Sciatic nerve (tissue), 2 donors: ENCODE measurements at regions not wholly inside any gene's neighbourhood (a gene's known extent, or its start where the extent isn't known, plus 50 kb on each side); places are given as distances from the start of the nearest gene placed in this dataset.
"Not testable (repeated sequence)": the region's sequence is repeated elsewhere in the genome, so short reads cannot be mapped to it uniquely, and the experiment has no call there.

Experiments used
- ATAC-seq: fragments of 200-7000 bp; cut with Tn5 transposase; one replicate; pipeline ENCODE4 v1.9.1; 2020; ENCODE audit warnings: mild to moderate bottlenecking, moderate library complexity
- DNase-seq: peaks from one replicate; pipeline ENCODE4 v3.0.0-alpha.2; 2020; ENCODE audit warnings: low spot score
- intact Hi-C: fragments of 100-400 bp; cut with DNase I; formaldehyde crosslinking; loops from one replicate; pipeline ENCODE4 v1.14.2; 2022
- donor health status: DM: no; HTN: no; CAD: no.
- donor health status: DM: no; HTN: no; CAD: no.

DNA sequence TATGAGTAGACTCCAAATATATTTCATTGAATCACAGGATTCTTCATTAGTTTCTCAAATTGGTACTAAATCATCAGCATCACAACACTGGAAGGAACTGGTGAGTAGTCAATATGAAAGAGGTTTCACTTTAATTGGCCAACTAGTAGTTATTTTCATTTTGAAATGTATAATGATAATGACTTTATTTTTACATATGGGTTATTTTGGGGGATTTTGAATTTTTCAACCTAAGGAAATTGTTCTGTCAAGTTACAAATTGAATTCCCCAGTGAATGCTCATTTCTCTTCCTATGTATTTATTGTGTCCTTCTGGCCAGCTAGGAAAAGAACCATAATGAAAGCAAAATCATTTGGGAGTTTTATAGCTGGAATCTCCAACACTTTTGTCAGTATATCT is 174.2 kb upstream of the ATP2B1 start:
- no peak for DNase-seq
- no peak for ATAC-seq
- intact Hi-C loops, result no loop called here

DNA sequence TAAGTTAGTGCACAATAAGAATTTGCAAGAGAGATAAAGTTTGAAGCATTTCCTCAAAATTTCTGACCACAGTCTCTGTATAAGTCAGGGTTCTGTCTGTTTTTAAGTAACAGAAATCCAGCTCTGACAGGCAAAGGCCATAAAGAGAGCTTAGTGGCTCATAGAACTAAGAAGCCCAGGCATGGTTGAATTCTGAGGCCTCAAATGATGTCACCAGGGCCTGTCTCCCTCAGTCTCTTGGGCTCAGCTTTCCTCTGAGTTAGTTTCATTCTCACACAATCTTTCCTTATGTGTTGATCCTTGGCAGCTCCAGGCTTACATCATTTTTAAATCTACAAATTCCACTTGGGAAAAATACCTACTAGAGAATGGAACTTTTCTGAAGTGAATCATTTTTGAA is 173.4 kb upstream of the ATP2B1 start:
- intact Hi-C loops, result no loop called here
- DNase-seq, result no peak
- ATAC-seq, result peak; percentile 84

DNA sequence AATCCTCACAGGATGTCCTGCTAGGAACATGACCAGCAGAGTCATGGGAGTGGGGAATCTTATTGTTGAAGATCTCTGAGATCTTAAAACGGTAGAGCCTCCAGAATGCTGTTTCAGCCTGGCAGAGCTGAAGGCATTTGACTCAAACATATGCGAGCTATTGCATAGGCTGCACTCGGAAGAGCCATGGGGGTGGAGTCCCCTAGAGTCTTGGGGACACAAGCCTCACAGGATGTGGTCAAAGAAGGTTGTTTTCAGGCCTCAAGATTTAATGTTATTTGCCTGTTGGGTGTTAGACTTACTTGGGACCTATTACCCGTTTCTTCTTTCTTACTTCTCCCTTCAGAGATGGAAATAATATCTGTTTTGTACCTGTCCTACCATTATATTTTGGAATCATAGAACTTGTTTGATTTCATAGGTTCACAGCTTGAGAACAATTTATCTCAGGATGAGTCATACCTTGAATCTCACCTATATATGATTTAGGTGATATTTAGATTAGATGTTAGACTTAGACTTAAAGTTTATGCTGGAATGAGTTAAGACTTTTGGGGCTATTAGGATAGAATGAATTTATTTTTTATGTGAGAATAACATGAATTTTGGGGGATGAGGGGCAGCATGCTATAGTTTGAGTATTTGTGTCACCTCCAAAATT is 172.2 kb upstream of the ATP2B1 start:
- intact Hi-C loops, result no loop called here
- ATAC-seq (no peak), DNase-seq (no peak)

DNA sequence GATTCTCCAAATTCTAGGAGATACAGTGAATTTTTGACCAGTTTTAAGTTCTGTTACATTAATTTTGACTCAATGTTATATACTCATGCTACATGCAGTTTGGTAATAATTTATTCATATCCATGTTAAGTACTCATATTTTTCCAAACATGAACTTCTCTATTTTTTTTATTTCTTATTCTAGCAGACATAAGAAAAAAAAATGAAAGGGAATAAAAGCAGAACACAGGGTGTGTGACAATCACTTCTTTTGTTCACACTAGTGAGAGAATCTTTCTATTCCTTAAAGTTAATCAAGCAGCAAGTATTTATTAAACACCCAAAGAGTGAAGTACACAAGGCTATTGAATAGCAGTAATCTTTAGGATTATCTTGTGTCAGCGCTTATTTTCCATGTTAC is 171.1 kb upstream of the ATP2B1 start:
- ATAC-seq, result no peak
- intact Hi-C loops, result no loop called here

DNA sequence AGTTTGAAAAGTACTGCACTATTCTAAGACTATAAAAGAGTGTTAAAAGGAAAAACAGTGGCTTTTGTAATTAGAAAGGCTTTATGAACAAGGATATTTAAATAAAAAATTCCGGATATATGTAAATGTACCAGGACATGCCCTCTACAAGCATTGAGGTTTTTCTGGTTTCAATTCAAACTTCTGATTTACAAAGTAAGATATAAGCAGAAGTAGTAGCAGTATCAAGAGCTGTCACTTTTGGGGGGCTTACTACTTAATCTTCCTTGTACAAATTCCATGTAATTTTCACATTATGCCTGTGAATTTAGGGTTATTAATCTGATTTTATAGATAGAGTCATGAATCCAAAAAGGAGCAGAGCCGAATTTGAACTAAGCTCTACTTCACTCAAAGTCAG is 170.3 kb upstream of the ATP2B1 start:
- ATAC-seq (no peak), DNase-seq (no peak)
- intact Hi-C loops, result no loop called here

More for the DNA sequence above, 171.1 kb upstream of the ATP2B1 start:
- no peak for DNase-seq

DNA sequence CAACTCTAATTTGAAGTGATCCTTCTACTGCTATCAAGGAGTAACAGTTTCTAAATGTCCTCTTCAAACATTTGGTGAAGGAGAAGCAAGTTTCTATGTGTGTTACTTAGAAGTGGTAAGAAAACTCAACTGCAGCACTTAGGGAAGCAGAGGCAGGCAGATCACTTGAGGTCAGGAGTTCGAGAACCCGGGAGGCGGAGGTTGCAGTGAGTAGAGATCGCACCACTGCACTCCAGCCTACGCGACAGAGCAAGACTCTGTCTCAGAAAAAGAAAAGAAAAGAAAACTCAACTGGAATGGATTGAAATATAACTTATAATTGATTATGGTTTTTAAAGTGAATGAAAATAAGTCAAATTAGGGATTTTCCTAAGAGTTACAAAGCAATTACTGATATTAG is 169.7 kb upstream of the ATP2B1 start:
- no peak for ATAC-seq
- DNase-seq, result no peak
- intact Hi-C loops, result no loop called here

DNA sequence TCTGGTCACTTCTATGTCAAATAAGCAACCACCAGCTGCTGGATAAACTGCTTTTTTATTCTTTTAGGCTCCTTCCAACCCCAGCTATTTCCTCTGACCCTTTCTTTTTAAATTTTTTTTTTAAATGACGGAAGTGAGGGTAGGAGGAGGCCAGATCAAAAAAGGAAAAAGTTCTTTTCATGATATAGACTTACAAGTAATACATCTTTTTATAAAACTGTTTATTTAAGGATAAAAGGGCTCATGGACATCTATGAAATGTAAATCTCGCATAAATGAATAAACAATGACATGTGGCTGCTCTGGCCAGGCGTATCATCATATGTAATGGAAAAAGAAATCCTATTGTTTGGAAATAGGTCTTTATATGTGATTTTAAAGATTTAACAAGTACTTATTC is 169.0 kb upstream of the ATP2B1 start:
- intact Hi-C loops, result no loop called here
- DNase-seq (no peak), ATAC-seq (no peak)

DNA sequence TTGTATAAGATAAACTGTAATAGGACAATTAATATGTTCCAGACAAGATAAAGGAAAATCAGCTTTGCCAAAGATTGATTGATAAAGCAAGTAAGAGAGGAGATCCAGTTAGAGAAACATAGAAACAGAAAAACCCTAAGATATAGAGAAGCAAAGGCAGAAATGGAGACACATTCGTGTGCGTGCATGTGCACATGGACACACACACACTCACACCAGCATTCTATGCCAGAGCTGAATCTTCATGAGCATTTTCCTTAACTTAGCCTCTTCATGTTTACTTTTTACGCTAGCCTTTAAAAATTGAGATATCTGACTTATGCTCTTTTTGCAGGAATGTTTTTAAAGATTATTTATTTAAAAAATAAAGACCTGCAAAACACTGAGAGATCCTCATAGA is 168.5 kb upstream of the ATP2B1 start:
- ATAC-seq (no peak), DNase-seq (no peak)
- intact Hi-C loops, result no loop called here

DNA sequence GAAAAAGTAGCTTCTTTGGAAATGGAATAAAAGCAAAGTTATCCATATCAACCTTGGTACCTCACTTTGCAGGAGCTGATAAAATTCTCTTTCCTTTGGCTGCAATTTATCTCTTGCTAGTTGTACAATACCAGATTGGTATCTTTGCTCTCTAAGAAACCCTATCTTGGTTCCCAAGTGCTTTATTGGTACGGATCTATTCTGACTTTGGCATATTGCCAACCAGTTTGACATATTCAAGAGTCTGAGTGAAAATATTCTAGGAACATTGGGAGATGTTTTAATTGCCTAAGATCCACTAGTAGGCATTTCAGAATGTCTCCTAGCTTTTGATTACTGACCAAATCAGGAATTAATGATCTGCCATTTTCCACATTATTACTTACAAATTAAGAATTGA is 167.2 kb upstream of the ATP2B1 start:
- intact Hi-C loops, result no loop called here
- DNase-seq, result no peak

DNA sequence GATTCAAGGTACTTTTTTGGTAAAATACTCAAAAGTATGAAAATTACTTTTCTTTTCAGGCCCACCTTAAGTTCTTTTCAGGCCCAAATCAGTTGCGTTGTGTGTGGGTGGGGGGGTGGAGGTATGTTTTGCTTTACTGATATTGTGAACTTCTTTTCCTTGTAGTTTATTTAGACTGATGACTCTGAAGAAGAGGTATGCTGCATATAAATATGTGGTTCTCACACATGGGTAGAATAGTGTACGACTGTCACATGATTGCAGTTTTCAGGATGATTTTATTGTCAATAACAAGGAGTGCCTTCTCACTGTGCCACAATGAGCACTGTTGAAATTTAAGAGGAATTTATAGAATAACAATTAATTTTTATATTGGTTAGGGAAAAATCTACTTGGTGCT is 166.6 kb upstream of the ATP2B1 start:
- DNase-seq, result no peak
- ATAC-seq, result no peak
- intact Hi-C loops, result no loop called here

More for the DNA sequence above, 167.2 kb upstream of the ATP2B1 start:
- no peak for ATAC-seq

DNA sequence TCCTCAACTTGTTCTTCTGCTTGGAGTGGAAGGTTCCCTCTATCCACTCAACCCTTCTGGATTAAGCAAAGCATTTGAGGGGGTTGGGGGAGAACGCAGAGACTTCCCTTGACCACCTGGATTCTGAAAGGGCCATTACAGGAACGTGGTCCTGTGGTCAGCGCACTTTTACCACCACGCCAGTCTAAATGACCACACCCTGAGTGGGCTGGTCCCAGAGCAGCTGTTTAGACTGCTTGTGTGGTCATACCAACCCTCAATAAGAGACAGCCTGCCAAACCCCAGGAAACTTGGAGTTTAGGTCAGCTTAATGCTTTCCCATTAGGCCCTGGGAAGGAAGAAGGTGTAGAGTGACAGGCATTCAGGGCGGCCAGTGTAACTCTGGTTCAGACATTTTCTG is 165.5 kb upstream of the ATP2B1 start:
- intact Hi-C loops, result no loop called here
- DNase-seq (no peak), ATAC-seq (peak; percentile 88)

DNA sequence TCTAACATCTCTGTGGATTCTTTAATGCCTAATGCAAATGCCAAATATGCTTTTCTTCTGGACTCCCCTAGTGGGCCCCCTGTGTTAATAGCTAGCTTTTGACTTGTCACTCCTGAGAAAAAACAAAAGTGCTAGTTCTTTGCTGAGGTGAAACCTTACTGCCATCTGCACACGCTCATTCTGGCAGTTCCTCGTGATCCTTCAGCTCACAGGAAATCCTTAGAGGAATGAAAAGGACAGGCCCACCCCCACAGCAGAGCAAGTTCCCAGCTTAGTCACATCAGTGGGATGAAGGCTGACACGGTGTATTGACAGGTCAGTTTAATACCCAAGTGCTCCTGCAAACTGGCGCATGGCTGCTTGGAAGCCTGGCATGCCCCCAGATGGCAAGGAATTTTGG is 165.1 kb upstream of the ATP2B1 start:
- no peak for DNase-seq
- peak; percentile 67 for ATAC-seq
- intact Hi-C loops, result no loop called here

DNA sequence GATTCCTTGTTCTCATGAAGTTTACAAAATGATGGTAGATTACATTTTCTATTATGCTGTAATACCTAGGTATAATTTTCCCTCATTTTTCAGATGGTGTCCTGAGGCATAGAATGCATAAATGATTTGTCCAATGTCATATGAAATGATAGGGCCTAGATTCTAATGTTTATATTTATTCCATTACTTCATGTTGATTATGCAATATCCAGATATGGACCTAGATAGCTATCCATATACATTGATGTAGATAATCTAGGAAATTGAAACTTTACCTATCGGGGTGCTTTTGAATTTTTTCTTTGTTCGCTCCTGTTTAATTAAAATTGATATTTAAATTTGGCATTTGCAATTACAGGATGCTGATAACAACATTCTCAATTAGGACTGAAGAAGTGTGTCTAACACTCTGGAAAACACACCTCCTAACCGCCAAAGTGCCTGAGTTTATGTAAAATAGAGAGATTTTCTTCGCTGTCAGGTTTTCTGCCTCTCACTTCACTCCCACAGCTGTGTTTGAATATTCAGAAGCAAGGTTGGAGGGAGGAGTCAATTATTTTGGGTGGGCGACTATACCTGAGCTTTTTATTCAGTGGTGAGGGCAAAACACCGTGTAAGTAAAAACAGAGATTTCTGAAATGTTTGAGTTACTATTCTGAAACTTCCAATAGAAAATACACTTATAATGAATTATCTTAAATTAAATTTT is 164.4 kb upstream of the ATP2B1 start:
- intact Hi-C loops, result no loop called here
- DNase-seq, result no peak
- ATAC-seq, result no peak

DNA sequence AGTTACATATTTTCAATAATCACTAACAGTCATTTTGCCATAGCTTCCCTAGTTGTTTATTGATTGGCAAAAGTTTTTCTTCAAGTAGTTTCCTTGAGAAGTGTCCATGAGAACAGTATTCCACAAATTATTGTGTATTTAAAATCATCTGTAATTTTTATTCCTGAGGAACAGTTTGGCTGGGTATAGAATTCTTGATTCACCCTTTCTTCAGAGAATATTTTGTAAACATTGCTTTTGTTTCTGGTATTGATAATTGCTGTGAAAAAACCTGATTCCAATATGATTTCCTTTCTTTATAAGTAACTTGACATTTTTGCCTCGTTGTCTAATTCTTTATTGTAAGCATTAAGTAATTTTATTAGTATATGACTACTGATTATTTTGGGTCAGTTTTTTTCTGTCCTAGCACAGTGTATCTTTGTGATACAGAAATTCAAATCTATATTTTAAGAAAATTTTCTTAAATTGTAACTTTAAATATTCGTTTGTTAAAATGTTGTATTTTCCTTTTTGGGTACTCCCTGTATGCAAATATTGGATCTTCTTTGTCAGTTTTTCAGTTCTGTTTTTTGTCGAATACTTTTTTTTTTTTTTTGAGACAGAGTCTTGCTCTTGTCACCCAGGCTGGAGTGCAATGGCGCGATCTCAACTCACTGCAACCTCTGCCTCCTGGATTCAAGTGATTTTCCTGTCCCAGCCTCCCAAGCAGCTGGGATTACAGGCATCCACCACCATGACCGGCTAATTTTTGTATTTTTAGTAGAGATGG is 162.0 kb upstream of the ATP2B1 start:
- no peak for ATAC-seq

DNA sequence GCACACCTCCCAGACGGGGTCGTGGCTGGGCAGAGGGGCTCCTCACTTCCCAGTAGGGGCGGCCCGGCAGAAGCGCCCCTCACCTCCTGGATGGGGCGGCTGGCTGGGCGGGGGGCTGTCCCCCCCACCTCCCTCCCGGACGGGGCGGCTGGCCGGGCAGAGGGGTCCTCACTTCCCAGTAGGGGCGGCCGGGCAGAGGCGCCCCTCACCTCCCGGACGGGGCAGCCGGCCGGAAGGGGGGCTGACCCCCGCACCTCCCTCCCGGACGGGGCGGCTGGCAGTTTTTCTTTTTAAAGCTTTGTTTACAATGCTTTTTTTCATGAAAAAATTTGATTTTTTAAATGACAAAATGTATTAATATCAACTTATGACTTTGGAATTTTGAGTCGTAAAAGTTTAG is 159.0 kb upstream of the ATP2B1 start:
- DNase-seq, ATAC-seq, intact Hi-C loops: not testable (repeated sequence)

More for the DNA sequence above, 162.0 kb upstream of the ATP2B1 start:
- DNase-seq, result no peak
- intact Hi-C loops, result no loop called here

DNA sequence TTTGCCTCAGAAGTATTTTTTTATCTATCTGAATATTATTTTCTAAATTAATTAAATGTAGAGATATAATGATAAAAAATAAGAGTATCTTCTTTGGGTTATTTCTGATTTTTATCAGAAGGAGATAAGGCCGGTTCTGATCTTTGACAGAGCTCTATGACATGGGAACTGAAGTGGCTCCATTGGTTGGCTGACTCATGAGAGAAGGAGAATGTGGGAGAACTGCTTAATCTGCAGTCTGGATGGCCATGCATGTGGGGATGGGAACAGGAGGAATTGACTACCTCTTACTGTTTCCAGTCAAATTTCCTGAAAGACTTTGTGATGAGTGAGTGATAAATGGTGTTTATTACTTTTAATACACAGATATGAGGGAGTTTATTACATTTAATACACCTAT is 155.8 kb upstream of the ATP2B1 start:
- intact Hi-C loops, result no loop called here
- no peak for ATAC-seq

DNA sequence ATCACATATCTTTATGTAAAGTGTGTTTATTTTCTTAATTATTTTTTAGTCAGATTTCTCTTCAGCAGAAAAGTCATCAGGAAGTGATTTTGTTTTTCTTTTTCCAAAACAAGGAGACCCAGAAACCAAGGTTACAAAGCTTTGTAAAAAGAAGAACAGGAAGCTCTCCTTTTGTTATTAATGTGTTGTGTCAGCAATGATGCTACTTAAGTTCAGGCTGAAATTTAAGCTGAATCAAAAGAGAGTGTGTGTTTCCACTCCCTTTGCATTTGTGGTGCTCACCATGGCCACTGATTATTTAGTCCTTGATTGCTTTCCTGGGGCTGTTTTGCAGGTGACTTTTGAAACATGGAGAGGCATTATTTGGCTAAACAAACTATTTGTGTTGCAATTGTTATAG is 155.3 kb upstream of the ATP2B1 start:
- no peak for DNase-seq
- intact Hi-C loops, result no loop called here
- ATAC-seq, result peak; percentile 77

More for the DNA sequence above, 155.8 kb upstream of the ATP2B1 start:
- DNase-seq, result no peak

DNA sequence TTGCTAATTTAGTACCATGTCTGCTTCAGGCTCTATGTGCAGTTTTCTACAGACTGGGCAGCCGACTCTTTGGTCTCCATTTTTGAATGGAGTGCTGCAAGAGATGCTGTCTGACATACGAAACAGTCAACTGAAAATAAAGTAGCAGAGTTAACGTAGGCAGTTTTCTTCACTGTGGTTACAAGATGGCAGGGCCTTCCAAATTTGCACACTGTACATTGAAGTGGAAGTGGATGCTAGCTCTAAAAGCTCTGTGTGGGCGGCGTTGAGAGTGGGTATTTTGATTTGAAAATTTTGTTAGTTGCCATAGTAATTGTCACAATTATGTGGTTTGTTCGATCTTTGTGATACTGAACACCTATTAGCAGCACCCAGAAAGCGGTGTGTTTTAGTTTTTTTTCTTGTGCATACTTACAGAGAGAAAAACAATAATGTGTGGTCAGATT is 154.9 kb upstream of the ATP2B1 start:
- intact Hi-C loops, result no loop called here
- DNase-seq (no peak), ATAC-seq (peak; percentile 63)

DNA sequence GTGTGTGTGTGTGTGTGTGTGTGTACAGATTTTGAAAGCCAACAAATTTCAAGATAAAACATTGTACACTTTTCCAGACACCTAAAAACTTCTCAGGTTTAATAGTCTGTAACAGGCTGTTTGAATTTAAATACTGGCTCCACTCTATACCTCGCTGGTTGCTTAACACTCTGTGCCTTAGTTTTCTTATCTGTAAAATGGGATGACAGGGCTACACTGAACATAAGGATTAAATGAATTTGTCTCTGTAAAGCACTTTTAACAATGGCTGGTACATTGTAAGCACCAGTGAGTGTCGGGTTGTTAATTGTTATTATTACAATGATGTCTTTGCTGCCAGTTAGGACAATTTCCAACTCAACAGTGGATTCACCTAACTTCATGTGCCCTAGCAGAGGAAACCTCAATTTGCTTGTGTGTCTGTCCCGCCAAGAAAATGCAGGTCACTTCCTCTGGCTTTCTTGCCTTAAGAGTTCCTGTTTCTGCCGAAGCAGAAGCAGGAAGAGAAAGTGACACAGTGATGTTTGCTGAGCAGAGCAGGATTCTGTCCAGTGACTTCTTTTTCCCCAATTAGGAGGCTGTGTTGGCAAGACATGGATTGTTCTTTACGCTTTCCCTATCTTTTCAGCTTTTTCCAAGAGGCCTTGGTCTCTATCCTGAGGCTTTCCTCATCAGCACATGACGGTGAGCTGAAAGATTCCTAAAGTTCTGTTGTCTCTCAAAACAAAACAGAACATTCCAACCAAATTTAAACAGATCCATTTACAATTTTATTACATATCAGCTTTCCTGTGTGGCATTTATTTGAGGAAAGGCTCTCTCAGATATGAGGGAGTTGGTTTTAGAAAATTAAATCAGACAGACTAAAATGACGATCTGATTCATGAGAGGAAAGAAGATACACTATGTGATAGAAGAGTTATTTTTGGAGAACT is 154.1 kb upstream of the ATP2B1 start:
- intact Hi-C loops, result no loop called here
- ATAC-seq, result peak; percentile 81
- DNase-seq, result no peak
